Caco-2 (cell line): ENCODE measurements at regions not wholly inside any gene's neighbourhood (a gene's known extent, or its start where the extent isn't known, plus 50 kb on each side); places are given as distances from the start of the nearest gene placed in this dataset.
"Not testable (repeated sequence)": the region's sequence is repeated elsewhere in the genome, so short reads cannot be mapped to it uniquely, and the experiment has no call there.

Experiments used
- BruUV-seq: library from RNA; stranded (reverse); fragments of 400-500 nt; replicated peaks from 2 replicates; lab custom pipeline; 2021; lab: Mats Ljungman, UMichigan
- CTCF ChIA-PET: fragments of 300-600 bp; sonication (Branson Sonifier 250); formaldehyde crosslinking; loops from one replicate; lab custom pipeline; 2022; ENCODE audit warnings: antibody characterized with exemption; lab: Charles Lee
- POLR2A ChIA-PET: fragments of 300-600 bp; sonication (Branson Sonifier 250); formaldehyde crosslinking; loops from one replicate; lab custom pipeline; 2022; ENCODE audit warnings: antibody characterized with exemption; lab: Charles Lee
- DNase-seq, 2 experiments: peaks; one replicate each; pipeline versions ENCODE4 v3.0.0 to v3.0.0-alpha.2; 2020 to 2022
- H3K27me3 ChIP-seq: replicated peaks from 2 replicates; pipeline ENCODE4 v1.6.0; 2011; ENCODE audit warnings: low read length; ENCODE audit not compliant: control insufficient read depth, insufficient read depth
- H3K36me3 ChIP-seq: 2 replicates; pipeline ENCODE4 v1.5.1; 2011; ENCODE audit warnings: low read length; ENCODE audit not compliant: control insufficient read depth, insufficient read depth
- H3K4me1 ChIP-seq: fragments of 250-450 bp; sonication (Bioruptor Pico); 2 replicates; pipeline ENCODE4 v1.5.1; 2020; ENCODE audit warnings: mild to moderate bottlenecking
- H3K4me3 ChIP-seq: 2 replicates; pipeline ENCODE4 v1.5.1; 2011; ENCODE audit warnings: low read depth, mild to moderate bottlenecking, control low read depth, low read length
- H3K9me3 ChIP-seq: fragments of 250-450 bp; sonication (Bioruptor Pico); 2 replicates; pipeline ENCODE4 v1.5.1; 2020; ENCODE audit warnings: mild to moderate bottlenecking, moderate library complexity
- H3K27ac Mint-ChIP-seq: one replicate; pipeline ENCODE4 v1.8.0; 2022; ENCODE audit warnings: mixed read lengths; ENCODE audit not compliant: unreplicated experiment
- H3K27me3 Mint-ChIP-seq: one replicate; pipeline ENCODE4 v1.8.0; 2022; ENCODE audit warnings: mixed read lengths; ENCODE audit not compliant: insufficient read depth, unreplicated experiment
- H3K36me3 Mint-ChIP-seq: one replicate; pipeline ENCODE4 v1.8.0; 2022; ENCODE audit warnings: mild to moderate bottlenecking, mixed read lengths; ENCODE audit not compliant: insufficient read depth, unreplicated experiment
- H3K4me1 Mint-ChIP-seq: one replicate; pipeline ENCODE4 v1.8.0; 2022; ENCODE audit warnings: low read depth, mixed read lengths; ENCODE audit not compliant: unreplicated experiment
- H3K4me3 Mint-ChIP-seq: one replicate; pipeline ENCODE4 v1.8.0; 2022; ENCODE audit warnings: mild to moderate bottlenecking, moderate library complexity, mixed read lengths; ENCODE audit not compliant: unreplicated experiment
- H3K9me3 Mint-ChIP-seq: one replicate; pipeline ENCODE4 v1.8.0; 2022; ENCODE audit warnings: mixed read lengths; ENCODE audit not compliant: unreplicated experiment
- intact Hi-C: fragments of 100-400 bp; cut with micrococcal nuclease; formaldehyde crosslinking; loops from one replicate; pipeline ENCODE4 v1.10.0; 2022; ENCODE audit not compliant: unreplicated experiment
- TF ChIP-seq, protein P1 (sequence below), 2 experiments: fragments of 200-600 bp in 1 of 2; IDR thresholded peaks; 1 replicate in 1 of 2; 2 replicates in 1 of 2; pipeline versions ENCODE4 v1.5.1 to v1.8.0; 2011 to 2022; ENCODE audit warnings: antibody characterized with exemption in 1 of 2, control low read depth in 1 of 2, inconsistent platforms in 1 of 2, low read depth in 1 of 2, low read length in 1 of 2, mild to moderate bottlenecking in 1 of 2, moderate library complexity in 1 of 2; ENCODE audit not compliant: insufficient read depth in 1 of 2, severe bottlenecking in 1 of 2, unreplicated experiment in 1 of 2

GRCh38 chr7:98764946-98765345 lies 104.9 kb downstream of the TMEM130 start:
- intact Hi-C loops, result no loop called here
- Mint-ChIP-seq H3K36me3 (no peaks in the 10 kb centered on the region), H3K27ac (no peak overlapping the region), H3K27me3 (no peaks in the 10 kb centered on the region), H3K4me1 (no peaks in the 10 kb centered on the region), H3K9me3 (no peaks in the 10 kb centered on the region), H3K4me3 (no peak overlapping the region)
- no peaks in the 10 kb centered on the region for H3K9me3 ChIP-seq
- DNase-seq, result no peak
- no peaks in the 10 kb centered on the region for H3K4me1 ChIP-seq
- H3K4me3 ChIP-seq, result no peak overlapping the region
- ChIA-PET POLR2A (interaction anchor here (0.6 kb wide), 1 partner anchor 18 kb away, joined by 4 read pairs; no protein-coding TSS in a partner anchor), CTCF (no interaction called here)
- H3K36me3 ChIP-seq, result no peaks in the 10 kb centered on the region
- H3K27me3 ChIP-seq, result no peaks in the 10 kb centered on the region
- TF ChIP-seq, protein P1, sequence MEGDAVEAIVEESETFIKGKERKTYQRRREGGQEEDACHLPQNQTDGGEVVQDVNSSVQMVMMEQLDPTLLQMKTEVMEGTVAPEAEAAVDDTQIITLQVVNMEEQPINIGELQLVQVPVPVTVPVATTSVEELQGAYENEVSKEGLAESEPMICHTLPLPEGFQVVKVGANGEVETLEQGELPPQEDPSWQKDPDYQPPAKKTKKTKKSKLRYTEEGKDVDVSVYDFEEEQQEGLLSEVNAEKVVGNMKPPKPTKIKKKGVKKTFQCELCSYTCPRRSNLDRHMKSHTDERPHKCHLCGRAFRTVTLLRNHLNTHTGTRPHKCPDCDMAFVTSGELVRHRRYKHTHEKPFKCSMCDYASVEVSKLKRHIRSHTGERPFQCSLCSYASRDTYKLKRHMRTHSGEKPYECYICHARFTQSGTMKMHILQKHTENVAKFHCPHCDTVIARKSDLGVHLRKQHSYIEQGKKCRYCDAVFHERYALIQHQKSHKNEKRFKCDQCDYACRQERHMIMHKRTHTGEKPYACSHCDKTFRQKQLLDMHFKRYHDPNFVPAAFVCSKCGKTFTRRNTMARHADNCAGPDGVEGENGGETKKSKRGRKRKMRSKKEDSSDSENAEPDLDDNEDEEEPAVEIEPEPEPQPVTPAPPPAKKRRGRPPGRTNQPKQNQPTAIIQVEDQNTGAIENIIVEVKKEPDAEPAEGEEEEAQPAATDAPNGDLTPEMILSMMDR (IDR thresholded peaks at IDR 0.05; ENCODE audit: insufficient read depth in 1 of 2, low read depth in 1 of 2, low read length in 1 of 2, severe bottlenecking in 1 of 2, unreplicated experiment in 1 of 2), result no peak
- no TSS peak for BruUV-seq

DNA sequence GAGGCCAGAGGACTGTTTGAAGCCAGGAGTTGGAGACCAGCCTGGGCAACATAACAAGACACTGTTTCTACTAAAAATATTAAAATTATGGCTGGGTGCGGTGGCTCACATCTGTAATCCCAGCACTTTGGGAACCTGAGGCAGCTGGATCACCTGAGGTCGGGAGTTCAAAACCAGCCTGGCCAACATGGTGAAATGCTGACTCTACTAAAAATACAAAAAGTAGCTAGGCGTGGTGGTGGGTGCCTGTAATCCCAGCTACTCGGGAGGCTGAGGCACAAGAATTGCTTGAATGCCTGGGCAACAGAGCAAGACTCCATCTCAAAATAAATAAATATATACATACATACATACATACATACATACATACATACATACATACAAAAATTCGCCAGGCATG lies 99.7 kb downstream of the TMEM130 start:
- H3K4me1 ChIP-seq, result peaks cover 14% of the 10 kb centered on the region
- H3K27me3 Mint-ChIP-seq, intact Hi-C loops, H3K36me3 ChIP-seq, H3K36me3 Mint-ChIP-seq, DNase-seq, H3K27ac Mint-ChIP-seq, H3K4me3 Mint-ChIP-seq, H3K4me3 ChIP-seq, H3K27me3 ChIP-seq, BruUV-seq, H3K9me3 Mint-ChIP-seq, POLR2A ChIA-PET, CTCF ChIA-PET, H3K9me3 ChIP-seq: not testable (repeated sequence)
- peaks cover 23% of the 10 kb centered on the region for H3K4me1 Mint-ChIP-seq

DNA sequence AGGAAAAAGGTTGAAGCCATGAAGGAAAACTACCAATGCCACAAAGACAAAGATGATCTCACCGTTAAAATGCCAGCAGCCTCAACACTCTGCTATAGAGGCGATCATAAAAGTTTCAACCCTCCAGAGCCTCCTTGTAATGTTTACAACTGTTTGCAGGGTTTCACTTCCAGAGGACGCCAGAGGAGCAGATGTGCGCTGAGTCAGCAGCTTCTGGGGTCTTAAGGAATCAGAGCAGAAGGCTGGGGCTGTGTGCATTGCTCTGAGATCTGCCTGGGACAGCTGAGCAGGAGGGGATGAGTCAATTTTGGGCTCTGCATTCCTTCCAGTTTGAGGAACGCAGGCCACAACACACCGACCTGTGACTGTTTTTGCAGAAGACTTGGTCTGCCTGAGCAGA lies 98.3 kb downstream of the TMEM130 start:
- H3K4me1 ChIP-seq, result peaks cover 14% of the 10 kb centered on the region
- DNase-seq, result peak; percentile 38 to 51
- TF ChIP-seq, protein P1 (IDR thresholded peaks at IDR 0.05; ENCODE audit: insufficient read depth in 1 of 2, low read depth in 1 of 2, low read length in 1 of 2, severe bottlenecking in 1 of 2, unreplicated experiment in 1 of 2), result no peak
- CTCF ChIA-PET, result interaction anchor here (0.5 to 1.4 kb wide), 4 partner anchors 26 to 354 kb away, joined by 3 to 5 read pairs (median 3); no protein-coding TSS in a partner anchor
- no peak overlapping the region for H3K4me3 ChIP-seq
- Mint-ChIP-seq H3K27ac (peak overlapping the region; percentile 29), H3K36me3 (no peaks in the 10 kb centered on the region), H3K9me3 (no peaks in the 10 kb centered on the region), H3K4me3 (peak overlapping the region; percentile 6), H3K27me3 (no peaks in the 10 kb centered on the region), H3K4me1 (peaks cover 23% of the 10 kb centered on the region)
- H3K9me3 ChIP-seq, result no peaks in the 10 kb centered on the region
- H3K27me3 ChIP-seq, result no peaks in the 10 kb centered on the region
- H3K36me3 ChIP-seq, result no peaks in the 10 kb centered on the region
- POLR2A ChIA-PET, result no interaction called here
- intact Hi-C loops, result no loop called here
- no TSS peak for BruUV-seq
